ENCODE measurements at regions not wholly inside any gene's neighbourhood (a gene's known extent, or its start where the extent isn't known, plus 50 kb on each side); places are given as distances from the start of the nearest gene placed in this dataset.

DNA sequence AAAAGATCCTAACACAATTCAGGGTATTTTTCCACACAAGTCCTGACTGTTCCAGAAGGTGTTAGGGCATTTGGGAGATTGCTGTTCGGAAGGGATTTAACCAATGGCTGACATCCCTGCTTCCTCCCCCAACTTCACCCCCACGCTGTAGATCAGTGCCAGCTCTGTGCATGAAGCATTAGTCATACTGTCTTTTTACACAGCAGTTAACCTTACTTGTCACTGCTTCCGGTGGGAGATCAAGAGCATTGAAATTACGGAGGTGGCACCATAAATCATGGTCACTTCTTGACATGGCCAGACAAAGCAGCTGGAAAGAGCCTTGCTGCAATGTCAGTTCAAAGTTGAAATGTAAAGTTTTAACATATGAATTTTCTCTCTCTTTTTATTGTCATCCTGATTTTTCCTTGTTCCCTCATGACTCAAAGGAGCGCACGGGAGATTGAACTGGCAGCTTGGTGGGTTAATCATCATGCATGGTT, 70.2 kb downstream of the HRH4 start:
- H3K4me1 ChIP-seq (ENCODE audit: insufficient read depth, low read length), result no peaks in the 10 kb centered on the region
- H3K27ac ChIP-seq (ENCODE audit: low read length), result no peak overlapping the region
- no peaks in the 10 kb centered on the region for H3K36me3 ChIP-seq (ENCODE audit: insufficient read depth, low read depth, low read length)
- no peak overlapping the region for H3K9ac ChIP-seq (ENCODE audit: low read depth, low read length)
- H3K27me3 ChIP-seq (ENCODE audit: insufficient read depth, low read length), result no peaks in the 10 kb centered on the region
- H3K9me3 ChIP-seq (ENCODE audit: insufficient read depth, low read depth, low read length), result no peaks in the 10 kb centered on the region
- H3K4me3 ChIP-seq (ENCODE audit: low read length), result no peak overlapping the region

DNA sequence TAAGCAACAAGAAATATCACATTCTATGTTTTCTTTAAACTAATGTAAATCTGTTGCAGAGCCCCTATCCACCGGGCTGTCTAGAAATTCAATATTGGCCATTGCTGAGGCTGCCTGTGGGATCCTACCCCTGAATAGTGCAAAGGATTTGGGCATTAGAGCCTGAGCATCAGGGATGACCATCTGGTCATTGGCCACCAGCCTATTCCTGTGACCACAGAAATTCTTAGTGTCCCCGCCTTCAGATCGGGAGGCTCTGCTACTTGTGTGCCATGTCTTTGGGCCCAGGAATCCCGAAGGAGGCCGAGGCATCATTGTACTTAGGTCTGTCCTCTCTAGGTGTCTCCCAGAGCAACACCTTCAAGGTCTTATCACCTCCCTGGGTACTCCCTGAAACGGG, 73.8 kb downstream of the HRH4 start:
- no peaks in the 10 kb centered on the region for H3K4me1 ChIP-seq (ENCODE audit: insufficient read depth, low read length)
- no peak overlapping the region for H3K9ac ChIP-seq (ENCODE audit: low read depth, low read length)
- H3K36me3 ChIP-seq (ENCODE audit: insufficient read depth, low read depth, low read length), result no peaks in the 10 kb centered on the region
- H3K4me3 ChIP-seq (ENCODE audit: low read length), result no peak overlapping the region
- H3K27me3 ChIP-seq (ENCODE audit: insufficient read depth, low read length), result no peaks in the 10 kb centered on the region
- H3K9me3 ChIP-seq (ENCODE audit: insufficient read depth, low read depth, low read length), result no peaks in the 10 kb centered on the region
- H3K27ac ChIP-seq (ENCODE audit: low read length), result no peak overlapping the region

DNA sequence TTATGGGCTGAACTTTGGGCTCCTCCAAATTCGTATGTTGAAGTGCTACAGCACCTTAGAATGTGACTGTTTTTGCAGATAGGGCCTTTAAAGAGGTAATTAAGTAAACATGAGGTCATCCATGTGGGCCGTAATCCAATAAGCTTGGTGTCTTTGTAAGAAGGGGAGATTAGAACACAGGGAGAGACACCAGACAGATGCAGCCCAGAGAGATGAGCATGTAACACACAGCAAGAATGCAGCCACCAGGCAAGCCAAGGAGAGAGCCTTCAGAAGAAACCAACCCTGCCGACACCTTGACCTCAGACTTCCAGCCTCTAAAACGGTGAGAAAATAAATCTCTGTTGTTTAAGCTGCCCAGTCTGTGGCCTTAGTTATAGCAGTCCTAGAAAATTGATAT, 74.3 kb downstream of the HRH4 start:
- Histone ChIP-seq H3K36me3 (ENCODE audit: insufficient read depth, low read depth, low read length) (no peaks in the 10 kb centered on the region), H3K4me3 (ENCODE audit: low read length) (no peak overlapping the region), H3K27me3 (ENCODE audit: insufficient read depth, low read length) (no peaks in the 10 kb centered on the region), H3K9me3 (ENCODE audit: insufficient read depth, low read depth, low read length) (no peaks in the 10 kb centered on the region), H3K9ac (ENCODE audit: low read depth, low read length) (no peak overlapping the region), H3K27ac (ENCODE audit: low read length) (no peak overlapping the region), H3K4me1 (ENCODE audit: insufficient read depth, low read length) (no peaks in the 10 kb centered on the region)

DNA sequence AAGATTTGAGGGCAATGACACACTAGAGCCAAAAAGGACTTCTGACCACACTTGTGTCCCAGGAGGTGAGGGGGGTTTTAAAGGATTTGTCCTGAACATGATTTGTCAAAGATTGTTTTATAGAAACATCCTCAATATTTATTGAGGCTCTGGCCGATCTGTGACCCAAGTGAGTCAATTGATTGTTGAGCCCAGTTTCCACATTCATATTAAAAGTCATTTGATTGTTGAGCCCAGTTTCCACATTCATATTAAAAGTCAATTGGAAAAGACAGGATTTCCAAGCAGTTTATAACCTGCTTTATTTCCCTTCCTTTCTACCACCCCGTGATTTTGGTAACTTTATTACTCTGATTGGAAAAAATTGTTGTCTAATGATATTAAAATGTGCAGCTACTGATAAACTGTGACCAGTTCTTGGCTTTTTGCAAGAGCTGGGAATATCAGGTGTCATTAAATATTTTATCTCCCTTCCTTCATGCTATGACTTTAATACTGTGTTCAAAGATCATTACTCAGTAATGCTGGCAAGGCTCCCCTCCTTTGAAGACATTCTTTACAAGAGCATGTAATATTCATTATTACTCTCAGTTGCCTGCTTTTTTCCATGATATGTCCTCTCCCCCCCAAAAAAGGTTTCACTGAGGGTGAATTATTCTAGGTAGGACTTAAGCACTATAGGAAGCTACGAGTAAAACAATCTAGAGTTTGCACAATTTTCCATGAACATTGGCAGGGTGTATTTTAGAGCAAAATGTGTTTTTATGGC, 75.3 kb downstream of the HRH4 start:
- Histone ChIP-seq H3K9me3 (ENCODE audit: insufficient read depth, low read depth, low read length) (no peaks in the 10 kb centered on the region), H3K27me3 (ENCODE audit: insufficient read depth, low read length) (no peaks in the 10 kb centered on the region), H3K4me1 (ENCODE audit: insufficient read depth, low read length) (no peaks in the 10 kb centered on the region), H3K4me3 (ENCODE audit: low read length) (no peak overlapping the region), H3K27ac (ENCODE audit: low read length) (no peak overlapping the region), H3K36me3 (ENCODE audit: insufficient read depth, low read depth, low read length) (no peaks in the 10 kb centered on the region), H3K9ac (ENCODE audit: low read depth, low read length) (no peak overlapping the region)

DNA sequence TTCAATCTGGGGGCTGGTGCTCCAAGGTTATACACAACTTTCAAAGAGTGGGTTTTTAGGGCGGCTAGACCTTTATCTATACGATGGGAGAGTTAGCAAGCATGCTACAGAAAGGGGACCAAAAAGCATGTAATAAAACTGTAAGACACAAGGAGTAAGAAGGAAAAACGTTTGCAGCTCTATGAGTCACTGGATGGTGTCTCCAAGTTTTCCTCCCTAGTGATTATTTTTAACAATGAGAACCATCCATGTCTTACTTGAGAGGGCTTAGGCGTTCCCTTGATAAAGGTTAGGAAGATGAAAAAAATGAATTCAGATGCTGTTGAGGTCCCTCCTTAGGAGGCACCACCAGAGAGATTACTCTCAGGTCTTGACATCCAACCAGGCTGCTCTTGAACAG, 75.9 kb downstream of the HRH4 start:
- Histone ChIP-seq H3K9ac (ENCODE audit: low read depth, low read length) (no peak overlapping the region), H3K4me1 (ENCODE audit: insufficient read depth, low read length) (no peaks in the 10 kb centered on the region), H3K27ac (ENCODE audit: low read length) (no peak overlapping the region), H3K27me3 (ENCODE audit: insufficient read depth, low read length) (no peaks in the 10 kb centered on the region), H3K36me3 (ENCODE audit: insufficient read depth, low read depth, low read length) (no peaks in the 10 kb centered on the region), H3K9me3 (ENCODE audit: insufficient read depth, low read depth, low read length) (no peaks in the 10 kb centered on the region), H3K4me3 (ENCODE audit: low read length) (no peak overlapping the region)

DNA sequence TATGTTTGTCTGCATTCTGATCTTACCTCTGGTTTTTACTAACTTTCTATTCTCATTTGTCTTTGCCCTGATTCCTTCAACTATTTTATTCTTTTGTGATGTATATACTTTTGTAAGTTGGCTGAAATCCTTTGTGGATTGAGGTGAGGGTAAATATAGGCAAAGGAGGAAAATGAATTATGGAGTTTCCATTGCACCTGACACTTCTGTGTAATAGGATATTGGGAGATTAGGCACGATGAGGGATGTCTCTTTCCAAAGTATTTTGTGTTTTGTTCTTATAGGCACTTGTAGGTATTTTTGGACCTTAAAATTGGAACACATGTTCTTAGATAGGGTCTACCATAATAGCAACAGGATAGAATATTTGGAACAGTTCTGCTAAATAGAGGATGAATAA, 76.4 kb downstream of the HRH4 start:
- Histone ChIP-seq H3K4me1 (ENCODE audit: insufficient read depth, low read length) (no peaks in the 10 kb centered on the region), H3K27ac (ENCODE audit: low read length) (no peak overlapping the region), H3K36me3 (ENCODE audit: insufficient read depth, low read depth, low read length) (no peaks in the 10 kb centered on the region), H3K4me3 (ENCODE audit: low read length) (no peak overlapping the region), H3K9me3 (ENCODE audit: insufficient read depth, low read depth, low read length) (no peaks in the 10 kb centered on the region), H3K9ac (ENCODE audit: low read depth, low read length) (no peak overlapping the region), H3K27me3 (ENCODE audit: insufficient read depth, low read length) (no peaks in the 10 kb centered on the region)

DNA sequence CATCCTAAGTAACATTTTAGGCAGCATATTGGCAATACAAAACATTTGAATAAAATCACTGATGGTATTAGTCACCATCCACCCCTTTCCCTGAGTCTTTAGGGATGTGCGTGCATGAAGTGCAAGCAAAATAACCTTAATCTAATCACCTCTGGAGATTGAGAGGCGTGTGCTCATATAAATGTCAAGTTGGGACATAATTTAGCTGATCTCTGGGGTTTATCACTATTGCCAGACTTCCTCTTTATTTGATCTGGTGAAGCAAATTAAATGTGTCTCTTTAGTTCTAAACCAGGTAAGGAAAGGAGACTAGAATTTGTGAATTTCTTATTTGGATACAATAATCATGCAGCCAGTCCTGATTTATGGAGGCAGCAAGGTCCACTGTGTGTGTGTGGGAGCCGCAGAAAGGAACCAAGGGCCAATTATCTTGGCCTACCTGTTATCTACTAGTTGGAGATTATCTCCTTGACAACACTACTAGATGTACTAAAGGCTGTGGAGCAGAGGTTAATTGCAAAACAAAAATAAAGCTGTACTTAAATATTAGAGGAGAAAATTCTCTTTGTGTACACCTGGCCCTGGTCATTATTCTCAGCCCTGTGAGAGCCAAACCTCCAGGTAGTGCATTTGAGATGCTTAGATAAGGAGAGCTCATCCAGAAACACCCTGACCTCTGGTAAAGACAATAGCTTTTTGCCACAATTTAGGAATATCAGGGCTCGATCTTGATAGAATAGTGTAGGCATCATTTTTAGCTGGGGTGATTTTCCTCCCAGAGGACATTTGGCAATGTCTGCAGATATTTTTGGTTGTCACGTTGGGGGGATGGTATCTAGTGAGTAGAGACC, 78.2 kb downstream of the HRH4 start:
- H3K4me1 ChIP-seq (ENCODE audit: insufficient read depth, low read length), result no peaks in the 10 kb centered on the region
- no peaks in the 10 kb centered on the region for H3K9me3 ChIP-seq (ENCODE audit: insufficient read depth, low read depth, low read length)
- no peak overlapping the region for H3K27ac ChIP-seq (ENCODE audit: low read length)
- H3K27me3 ChIP-seq (ENCODE audit: insufficient read depth, low read length), result no peaks in the 10 kb centered on the region
- H3K4me3 ChIP-seq (ENCODE audit: low read length), result no peak overlapping the region
- no peaks in the 10 kb centered on the region for H3K36me3 ChIP-seq (ENCODE audit: insufficient read depth, low read depth, low read length)
- no peak overlapping the region for H3K9ac ChIP-seq (ENCODE audit: low read depth, low read length)

DNA sequence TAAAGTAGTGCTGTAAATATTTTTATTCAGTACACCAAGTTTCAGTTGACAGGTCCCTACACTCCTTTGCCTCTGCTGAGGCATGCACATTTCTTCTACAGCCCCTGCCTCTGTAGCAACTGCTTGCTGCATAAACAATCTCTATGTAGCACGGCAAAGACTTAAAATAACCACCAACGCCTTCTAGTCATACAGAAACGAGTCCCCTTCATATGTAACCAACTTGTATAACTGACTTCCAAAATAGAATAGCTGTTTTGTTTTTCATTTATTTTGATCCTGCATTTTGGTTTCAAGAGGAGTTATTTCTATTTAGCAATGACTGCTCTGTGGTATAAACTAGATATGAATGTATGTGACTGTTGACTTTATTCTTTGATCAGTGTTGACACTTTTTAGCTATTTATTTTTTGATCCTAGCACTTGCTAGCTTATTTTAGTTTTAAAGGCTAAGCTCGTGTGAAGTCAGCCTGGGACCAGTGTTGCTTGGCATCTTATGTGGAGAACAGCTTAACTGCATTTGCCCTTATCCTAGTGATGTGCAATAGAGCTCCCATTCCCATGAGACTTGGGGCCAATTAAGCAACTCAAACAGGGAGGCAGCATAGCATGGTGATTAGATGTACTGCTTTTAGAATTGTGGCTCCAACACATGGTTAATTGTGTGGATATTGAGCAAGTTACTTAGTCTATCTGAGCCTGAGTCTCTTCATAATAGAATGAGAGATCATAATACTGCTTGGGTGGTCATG, 79.6 kb downstream of the HRH4 start:
- no peak overlapping the region for H3K4me3 ChIP-seq (ENCODE audit: low read length)
- no peaks in the 10 kb centered on the region for H3K9me3 ChIP-seq (ENCODE audit: insufficient read depth, low read depth, low read length)
- H3K27ac ChIP-seq (ENCODE audit: low read length), result no peak overlapping the region
- H3K4me1 ChIP-seq (ENCODE audit: insufficient read depth, low read length), result no peaks in the 10 kb centered on the region
- no peak overlapping the region for H3K9ac ChIP-seq (ENCODE audit: low read depth, low read length)
- H3K27me3 ChIP-seq (ENCODE audit: insufficient read depth, low read length), result no peaks in the 10 kb centered on the region
- no peaks in the 10 kb centered on the region for H3K36me3 ChIP-seq (ENCODE audit: insufficient read depth, low read depth, low read length)

DNA sequence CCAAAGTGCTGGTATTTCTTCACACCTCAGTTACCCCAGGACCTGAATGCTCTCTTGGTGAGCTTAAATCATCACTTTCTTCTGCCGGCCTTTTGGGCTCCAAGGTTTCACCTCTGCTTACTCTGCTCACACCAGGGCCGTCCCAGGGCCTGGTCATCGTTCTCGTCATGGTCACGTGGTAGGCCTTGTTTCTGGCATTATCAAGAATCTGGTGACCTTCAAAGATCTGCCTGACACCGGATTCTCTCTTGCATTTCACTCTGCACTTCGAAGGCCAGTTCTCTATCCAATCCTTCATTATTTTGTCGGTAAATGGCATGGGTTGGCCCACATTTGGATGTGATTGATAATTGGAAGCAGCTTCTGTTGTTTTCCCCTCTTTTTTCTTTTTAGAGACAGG, 80.5 kb downstream of the HRH4 start:
- H3K4me3 ChIP-seq (ENCODE audit: low read length), result no peak overlapping the region

DNA sequence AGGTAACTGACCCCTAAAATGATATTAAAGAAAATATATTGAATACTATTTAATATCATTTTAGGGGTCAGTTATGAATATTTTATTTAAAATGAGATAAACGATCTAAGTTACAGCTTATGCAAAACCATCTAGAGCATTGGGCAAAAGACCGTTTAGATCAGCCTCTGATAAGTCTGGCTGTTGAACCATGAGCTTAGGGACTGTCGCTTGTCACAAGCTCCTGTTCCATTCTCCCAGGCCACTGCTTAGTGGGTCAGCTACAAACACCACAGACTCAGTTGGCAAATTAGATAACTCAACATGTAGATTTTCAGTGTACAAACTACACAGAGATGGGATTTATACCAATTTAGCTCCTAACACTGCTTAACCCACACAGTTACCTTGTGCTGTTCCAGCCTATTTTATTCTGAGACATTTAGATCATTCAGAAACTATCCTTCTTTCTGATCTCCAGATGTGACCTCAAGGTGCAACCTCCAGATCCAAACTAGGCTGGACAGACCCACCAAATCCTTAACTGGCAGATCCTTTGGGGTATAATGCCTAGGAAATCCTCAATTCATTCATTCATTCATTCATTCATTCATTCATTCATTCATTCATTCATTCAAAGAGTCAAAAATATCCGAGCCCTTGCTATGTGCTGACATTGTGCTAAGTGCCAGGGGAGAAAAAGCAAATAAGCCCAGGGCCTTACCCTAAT, 82.8 kb downstream of the HRH4 start:
- H3K27me3 ChIP-seq (ENCODE audit: insufficient read depth, low read length), result no peaks in the 10 kb centered on the region
- no peaks in the 10 kb centered on the region for H3K36me3 ChIP-seq (ENCODE audit: insufficient read depth, low read depth, low read length)
- no peaks in the 10 kb centered on the region for H3K4me1 ChIP-seq (ENCODE audit: insufficient read depth, low read length)
- no peak overlapping the region for H3K27ac ChIP-seq (ENCODE audit: low read length)
- H3K4me3 ChIP-seq (ENCODE audit: low read length), result no peak overlapping the region
- no peak overlapping the region for H3K9ac ChIP-seq (ENCODE audit: low read depth, low read length)
- no peaks in the 10 kb centered on the region for H3K9me3 ChIP-seq (ENCODE audit: insufficient read depth, low read depth, low read length)

More for the DNA sequence above, 80.5 kb downstream of the HRH4 start:
- Histone ChIP-seq H3K36me3 (ENCODE audit: insufficient read depth, low read depth, low read length) (no peaks in the 10 kb centered on the region), H3K4me1 (ENCODE audit: insufficient read depth, low read length) (no peaks in the 10 kb centered on the region), H3K27ac (ENCODE audit: low read length) (no peak overlapping the region), H3K9me3 (ENCODE audit: insufficient read depth, low read depth, low read length) (no peaks in the 10 kb centered on the region), H3K27me3 (ENCODE audit: insufficient read depth, low read length) (no peaks in the 10 kb centered on the region), H3K9ac (ENCODE audit: low read depth, low read length) (no peak overlapping the region)

DNA sequence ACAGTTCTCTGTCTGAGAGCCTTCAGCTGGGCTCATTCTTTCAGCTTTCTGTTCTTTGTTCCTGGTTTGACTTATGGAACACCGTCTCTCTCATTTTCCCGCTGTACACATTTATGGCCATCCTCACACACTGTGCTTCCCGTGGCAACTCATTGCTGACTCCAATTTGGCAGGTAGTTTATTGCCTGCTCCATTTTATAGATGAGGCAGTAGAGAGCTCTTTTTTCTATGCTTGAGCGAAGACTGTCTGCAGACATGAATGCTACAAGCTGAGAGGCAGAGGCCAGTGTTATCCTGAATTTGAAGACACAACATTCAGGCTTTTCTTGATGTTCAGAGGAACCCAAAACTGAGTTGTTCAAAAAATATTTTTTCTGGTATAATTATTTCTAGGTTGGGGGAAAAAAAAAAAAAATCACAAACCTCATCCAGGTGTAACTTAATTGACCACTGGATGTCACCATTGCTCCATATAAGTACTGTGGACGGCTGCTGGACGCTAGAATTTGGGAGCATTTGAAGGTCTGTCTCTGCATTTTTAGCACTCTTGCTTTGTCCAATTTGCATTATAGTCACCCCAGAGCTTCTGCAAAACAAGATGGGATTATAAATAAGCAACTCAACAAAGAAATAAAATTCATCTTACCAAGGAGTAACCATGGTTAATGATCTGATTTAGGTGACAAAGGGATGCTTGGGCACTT, 83.5 kb downstream of the HRH4 start:
- Histone ChIP-seq H3K27ac (ENCODE audit: low read length) (no peak overlapping the region), H3K4me1 (ENCODE audit: insufficient read depth, low read length) (no peaks in the 10 kb centered on the region), H3K36me3 (ENCODE audit: insufficient read depth, low read depth, low read length) (no peaks in the 10 kb centered on the region), H3K9ac (ENCODE audit: low read depth, low read length) (no peak overlapping the region), H3K9me3 (ENCODE audit: insufficient read depth, low read depth, low read length) (no peaks in the 10 kb centered on the region), H3K4me3 (ENCODE audit: low read length) (no peak overlapping the region), H3K27me3 (ENCODE audit: insufficient read depth, low read length) (no peaks in the 10 kb centered on the region)

Data from iPS-20b (cell line).